ENCODE measurements at regions not wholly inside any gene's neighbourhood (a gene's known extent, or its start where the extent isn't known, plus 50 kb on each side); places are given as distances from the start of the nearest gene placed in this dataset.

DNA sequence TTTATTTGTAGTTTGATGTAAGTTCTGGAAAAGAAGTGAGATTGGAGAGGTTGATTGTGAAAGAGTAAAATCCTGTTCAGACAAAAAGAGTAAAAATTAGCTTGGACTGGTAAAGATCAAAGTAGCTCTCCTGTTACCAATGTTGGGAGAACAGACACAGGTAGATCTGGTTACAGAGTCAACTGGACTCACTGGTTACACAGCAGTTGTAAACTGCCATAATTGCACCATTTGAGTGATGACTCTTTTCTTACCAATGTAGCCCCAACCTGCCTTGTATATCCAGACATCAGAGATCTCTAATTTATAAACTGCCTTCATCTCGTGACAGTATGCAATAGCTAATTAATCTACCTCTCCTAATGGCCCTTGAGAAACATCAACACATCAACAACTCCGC is 165.6 kb upstream of the PRSS16 start:
- TF ChIP-seq, protein P1, sequence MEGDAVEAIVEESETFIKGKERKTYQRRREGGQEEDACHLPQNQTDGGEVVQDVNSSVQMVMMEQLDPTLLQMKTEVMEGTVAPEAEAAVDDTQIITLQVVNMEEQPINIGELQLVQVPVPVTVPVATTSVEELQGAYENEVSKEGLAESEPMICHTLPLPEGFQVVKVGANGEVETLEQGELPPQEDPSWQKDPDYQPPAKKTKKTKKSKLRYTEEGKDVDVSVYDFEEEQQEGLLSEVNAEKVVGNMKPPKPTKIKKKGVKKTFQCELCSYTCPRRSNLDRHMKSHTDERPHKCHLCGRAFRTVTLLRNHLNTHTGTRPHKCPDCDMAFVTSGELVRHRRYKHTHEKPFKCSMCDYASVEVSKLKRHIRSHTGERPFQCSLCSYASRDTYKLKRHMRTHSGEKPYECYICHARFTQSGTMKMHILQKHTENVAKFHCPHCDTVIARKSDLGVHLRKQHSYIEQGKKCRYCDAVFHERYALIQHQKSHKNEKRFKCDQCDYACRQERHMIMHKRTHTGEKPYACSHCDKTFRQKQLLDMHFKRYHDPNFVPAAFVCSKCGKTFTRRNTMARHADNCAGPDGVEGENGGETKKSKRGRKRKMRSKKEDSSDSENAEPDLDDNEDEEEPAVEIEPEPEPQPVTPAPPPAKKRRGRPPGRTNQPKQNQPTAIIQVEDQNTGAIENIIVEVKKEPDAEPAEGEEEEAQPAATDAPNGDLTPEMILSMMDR (IDR thresholded peaks at IDR 0.05; ENCODE audit: insufficient read depth, low read length): no peak
- TF ChIP-seq, protein P2, sequence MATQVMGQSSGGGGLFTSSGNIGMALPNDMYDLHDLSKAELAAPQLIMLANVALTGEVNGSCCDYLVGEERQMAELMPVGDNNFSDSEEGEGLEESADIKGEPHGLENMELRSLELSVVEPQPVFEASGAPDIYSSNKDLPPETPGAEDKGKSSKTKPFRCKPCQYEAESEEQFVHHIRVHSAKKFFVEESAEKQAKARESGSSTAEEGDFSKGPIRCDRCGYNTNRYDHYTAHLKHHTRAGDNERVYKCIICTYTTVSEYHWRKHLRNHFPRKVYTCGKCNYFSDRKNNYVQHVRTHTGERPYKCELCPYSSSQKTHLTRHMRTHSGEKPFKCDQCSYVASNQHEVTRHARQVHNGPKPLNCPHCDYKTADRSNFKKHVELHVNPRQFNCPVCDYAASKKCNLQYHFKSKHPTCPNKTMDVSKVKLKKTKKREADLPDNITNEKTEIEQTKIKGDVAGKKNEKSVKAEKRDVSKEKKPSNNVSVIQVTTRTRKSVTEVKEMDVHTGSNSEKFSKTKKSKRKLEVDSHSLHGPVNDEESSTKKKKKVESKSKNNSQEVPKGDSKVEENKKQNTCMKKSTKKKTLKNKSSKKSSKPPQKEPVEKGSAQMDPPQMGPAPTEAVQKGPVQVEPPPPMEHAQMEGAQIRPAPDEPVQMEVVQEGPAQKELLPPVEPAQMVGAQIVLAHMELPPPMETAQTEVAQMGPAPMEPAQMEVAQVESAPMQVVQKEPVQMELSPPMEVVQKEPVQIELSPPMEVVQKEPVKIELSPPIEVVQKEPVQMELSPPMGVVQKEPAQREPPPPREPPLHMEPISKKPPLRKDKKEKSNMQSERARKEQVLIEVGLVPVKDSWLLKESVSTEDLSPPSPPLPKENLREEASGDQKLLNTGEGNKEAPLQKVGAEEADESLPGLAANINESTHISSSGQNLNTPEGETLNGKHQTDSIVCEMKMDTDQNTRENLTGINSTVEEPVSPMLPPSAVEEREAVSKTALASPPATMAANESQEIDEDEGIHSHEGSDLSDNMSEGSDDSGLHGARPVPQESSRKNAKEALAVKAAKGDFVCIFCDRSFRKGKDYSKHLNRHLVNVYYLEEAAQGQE (IDR thresholded peaks at IDR 0.05; ENCODE audit: insufficient replicate concordance, low read depth): no peak

Data from HL-60 (cell line).